IPS-20b (cell line): ENCODE measurements at regions not wholly inside any gene's neighbourhood (a gene's known extent, or its start where the extent isn't known, plus 50 kb on each side); places are given as distances from the start of the nearest gene placed in this dataset.
A peak's percentile ranks its signal among the peaks of the same experiment; 100 is the strongest.

ENCODE experiments used
- H3K27ac ChIP-seq: one replicate; pipeline ENCODE4 v1.5.1; 2013; ENCODE audit warnings: low read length
- H3K27me3 ChIP-seq: 2 replicates; pipeline ENCODE4 v1.6.1; 2013; ENCODE audit warnings: mild to moderate bottlenecking, low read length, inconsistent platforms; ENCODE audit not compliant: insufficient read depth
- H3K36me3 ChIP-seq: 2 replicates; pipeline ENCODE4 v1.6.1; 2013; ENCODE audit warnings: low read depth, mild to moderate bottlenecking, inconsistent platforms, low read length, moderate library complexity; ENCODE audit not compliant: insufficient read depth
- H3K4me1 ChIP-seq: 2 replicates; pipeline ENCODE4 v1.6.1; 2013; ENCODE audit warnings: mild to moderate bottlenecking, control low read depth, inconsistent platforms, low read length, moderate library complexity; ENCODE audit not compliant: insufficient read depth
- H3K4me3 ChIP-seq: 2 replicates; pipeline ENCODE4 v1.5.1; 2013; ENCODE audit warnings: mild to moderate bottlenecking, low read length, inconsistent platforms
- H3K9ac ChIP-seq: 2 replicates; pipeline ENCODE4 v1.6.1; 2013; ENCODE audit warnings: low read depth, mild to moderate bottlenecking, inconsistent platforms, low read length, moderate library complexity
- H3K9me3 ChIP-seq: 2 replicates; pipeline ENCODE4 v1.6.1; 2013; ENCODE audit warnings: mild to moderate bottlenecking, low read depth, low read length, inconsistent platforms; ENCODE audit not compliant: insufficient read depth

GRCh38 chr3:27779176-27779575 lies 57.1 kb upstream of the EOMES start:
- no peaks in the 10 kb centered on the region for H3K27me3 ChIP-seq
- no peaks in the 10 kb centered on the region for H3K4me1 ChIP-seq

DNA sequence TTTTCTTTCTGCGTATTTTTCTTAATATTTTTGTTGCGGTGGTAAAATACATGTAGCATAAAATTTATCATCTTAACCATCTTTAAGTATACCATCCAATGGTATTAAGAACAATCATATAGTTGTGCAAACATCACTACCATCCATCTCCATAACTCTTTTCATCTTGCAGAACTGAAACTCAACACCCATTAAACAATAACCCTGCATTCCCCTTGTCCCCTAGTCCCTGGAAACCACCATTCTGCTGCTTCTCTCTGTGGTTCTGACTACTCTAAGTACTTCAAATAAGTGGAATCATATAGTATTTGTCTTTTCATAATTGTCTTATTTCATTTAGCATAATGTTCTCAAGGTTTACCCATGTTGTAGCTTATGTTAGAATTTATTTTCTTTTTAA lies 67.3 kb upstream of the EOMES start:
- Histone ChIP-seq H3K9me3 (no peaks in the 10 kb centered on the region), H3K36me3 (no peaks in the 10 kb centered on the region), H3K27ac (no peak overlapping the region), H3K4me1 (no peaks in the 10 kb centered on the region), H3K4me3 (no peak overlapping the region), H3K9ac (no peak overlapping the region), H3K27me3 (no peaks in the 10 kb centered on the region; the same call in 1 of the 2 replicates)

More at GRCh38 chr3:27779176-27779575, 57.1 kb upstream of the EOMES start:
- H3K4me3 ChIP-seq = no peak overlapping the region
- no peak overlapping the region for H3K9ac ChIP-seq
- no peak overlapping the region for H3K27ac ChIP-seq
- H3K36me3 ChIP-seq = no peaks in the 10 kb centered on the region
- H3K9me3 ChIP-seq = no peaks in the 10 kb centered on the region

GRCh38 chr3:27791956-27792355 lies 69.8 kb upstream of the EOMES start:
- Histone ChIP-seq H3K27me3 (no peaks in the 10 kb centered on the region; the same call in 1 of the 2 replicates), H3K9me3 (no peaks in the 10 kb centered on the region), H3K4me3 (no peak overlapping the region), H3K9ac (no peak overlapping the region), H3K36me3 (no peaks in the 10 kb centered on the region), H3K27ac (no peak overlapping the region), H3K4me1 (no peaks in the 10 kb centered on the region)

DNA sequence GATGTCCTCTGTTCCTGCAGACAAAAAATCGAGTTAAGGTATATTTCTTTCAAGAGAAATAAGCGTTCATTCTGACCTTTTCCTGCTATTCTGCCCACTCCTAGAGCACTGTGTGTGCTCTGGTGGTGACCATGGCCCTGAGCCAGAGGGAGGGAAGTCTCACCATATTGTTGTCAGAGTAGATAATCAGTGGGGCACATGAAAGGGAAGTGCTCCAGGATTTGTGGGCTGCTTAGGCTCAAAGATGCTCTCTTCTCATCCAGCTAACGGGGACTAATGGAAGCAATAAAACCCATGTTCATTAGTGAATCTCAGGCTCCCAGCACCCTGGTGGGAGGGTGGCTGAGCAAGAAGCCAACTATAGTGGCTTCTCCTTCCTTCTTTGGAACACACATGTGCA lies 70.7 kb upstream of the EOMES start:
- H3K4me3 ChIP-seq = no peak overlapping the region
- H3K36me3 ChIP-seq = no peaks in the 10 kb centered on the region
- no peaks in the 10 kb centered on the region; the same call in 1 of the 2 replicates for H3K27me3 ChIP-seq
- H3K9me3 ChIP-seq = no peaks in the 10 kb centered on the region
- H3K4me1 ChIP-seq = no peaks in the 10 kb centered on the region
- H3K9ac ChIP-seq = no peak overlapping the region
- H3K27ac ChIP-seq = no peak overlapping the region

DNA sequence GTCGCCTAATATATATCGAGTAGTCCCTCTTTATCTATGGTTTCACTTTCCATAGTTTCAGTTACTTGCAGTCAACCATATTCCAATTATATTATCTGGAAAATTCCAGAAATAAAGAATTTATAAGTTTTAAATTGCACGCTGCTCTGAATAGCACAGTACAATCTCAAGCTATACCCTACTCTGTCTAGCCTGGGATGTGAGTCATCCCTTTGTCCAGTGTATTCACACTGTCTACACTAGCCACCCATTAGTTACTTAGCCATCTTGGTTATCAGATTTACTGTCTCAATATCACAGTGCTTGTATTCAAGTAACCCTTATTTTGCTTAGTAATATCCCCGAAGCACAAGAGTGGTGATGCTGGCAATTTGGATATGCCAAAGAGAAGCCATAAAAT lies 72.1 kb upstream of the EOMES start:
- H3K4me1 ChIP-seq = no peaks in the 10 kb centered on the region
- no peaks in the 10 kb centered on the region for H3K36me3 ChIP-seq
- no peaks in the 10 kb centered on the region; the same call in 1 of the 2 replicates for H3K27me3 ChIP-seq
- no peak overlapping the region for H3K9ac ChIP-seq
- H3K4me3 ChIP-seq = no peak overlapping the region
- H3K27ac ChIP-seq = no peak overlapping the region
- H3K9me3 ChIP-seq = no peaks in the 10 kb centered on the region

GRCh38 chr3:27796365-27796875 lies 74.3 kb upstream of the EOMES start:
- no peak overlapping the region for H3K9ac ChIP-seq
- H3K9me3 ChIP-seq = no peaks in the 10 kb centered on the region
- H3K4me1 ChIP-seq = no peaks in the 10 kb centered on the region
- H3K27me3 ChIP-seq = no peaks in the 10 kb centered on the region; the same call in 1 of the 2 replicates
- H3K27ac ChIP-seq = no peak overlapping the region
- H3K4me3 ChIP-seq = no peak overlapping the region
- no peaks in the 10 kb centered on the region for H3K36me3 ChIP-seq

GRCh38 chr3:27797773-27798172 lies 75.7 kb upstream of the EOMES start:
- no peaks in the 10 kb centered on the region for H3K36me3 ChIP-seq
- no peak overlapping the region for H3K4me3 ChIP-seq

DNA sequence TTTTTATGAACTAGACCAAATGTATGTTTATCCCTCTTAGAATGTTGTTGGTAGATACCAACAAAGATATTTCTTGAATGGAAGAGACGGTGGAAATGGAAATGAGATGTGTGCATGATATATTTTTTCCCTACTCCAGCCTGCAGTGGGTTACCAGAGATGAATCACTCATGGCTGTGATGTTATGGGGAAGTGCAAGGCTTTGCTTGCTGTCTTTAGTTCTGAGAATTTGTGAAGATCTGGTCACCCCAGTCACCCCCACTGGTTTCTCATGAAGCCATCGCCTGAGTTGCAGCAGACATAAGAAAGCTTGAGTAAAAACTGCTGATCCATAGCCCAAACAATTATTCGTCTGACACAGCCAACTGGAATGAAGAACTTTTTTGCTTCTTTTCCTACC lies 78.1 kb upstream of the EOMES start:
- no peaks in the 10 kb centered on the region for H3K9me3 ChIP-seq
- no peaks in the 10 kb centered on the region for H3K4me1 ChIP-seq
- H3K4me3 ChIP-seq = no peak overlapping the region
- H3K27me3 ChIP-seq = no peaks in the 10 kb centered on the region
- no peak overlapping the region for H3K27ac ChIP-seq
- no peak overlapping the region for H3K9ac ChIP-seq
- no peaks in the 10 kb centered on the region for H3K36me3 ChIP-seq

More at GRCh38 chr3:27797773-27798172, 75.7 kb upstream of the EOMES start:
- Histone ChIP-seq H3K9me3 (no peaks in the 10 kb centered on the region), H3K27ac (no peak overlapping the region), H3K9ac (no peak overlapping the region), H3K27me3 (no peaks in the 10 kb centered on the region), H3K4me1 (no peaks in the 10 kb centered on the region)

GRCh38 chr3:27802425-27802824 lies 80.3 kb upstream of the EOMES start:
- H3K9ac ChIP-seq = no peak overlapping the region
- no peak overlapping the region for H3K27ac ChIP-seq
- no peak overlapping the region for H3K4me3 ChIP-seq
- no peaks in the 10 kb centered on the region for H3K27me3 ChIP-seq
- H3K4me1 ChIP-seq = no peaks in the 10 kb centered on the region
- no peaks in the 10 kb centered on the region for H3K9me3 ChIP-seq
- no peaks in the 10 kb centered on the region for H3K36me3 ChIP-seq

DNA sequence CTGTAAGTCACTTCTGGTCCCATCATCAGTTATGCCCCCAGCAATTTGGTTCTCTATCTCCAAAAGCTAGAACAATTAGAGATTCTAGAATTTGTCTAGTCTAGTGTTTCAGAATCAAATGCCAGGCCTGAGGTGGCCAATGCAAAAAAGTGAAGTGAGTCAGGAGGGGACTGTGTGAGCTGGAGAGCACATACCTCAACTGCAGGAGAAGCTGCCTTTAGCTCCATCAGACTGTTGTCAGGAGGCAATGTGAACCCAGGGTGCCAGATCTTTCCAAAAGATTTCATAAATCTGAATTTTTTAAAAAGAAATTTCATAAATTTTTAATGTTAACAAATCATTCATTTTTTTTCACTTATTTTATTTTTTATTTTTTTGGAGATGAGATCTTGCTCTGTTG lies 80.7 kb upstream of the EOMES start:
- H3K9ac ChIP-seq = no peak overlapping the region
- H3K4me3 ChIP-seq = no peak overlapping the region
- no peaks in the 10 kb centered on the region for H3K27me3 ChIP-seq
- no peaks in the 10 kb centered on the region for H3K4me1 ChIP-seq
- no peaks in the 10 kb centered on the region for H3K36me3 ChIP-seq
- H3K9me3 ChIP-seq = no peaks in the 10 kb centered on the region
- no peak overlapping the region for H3K27ac ChIP-seq

DNA sequence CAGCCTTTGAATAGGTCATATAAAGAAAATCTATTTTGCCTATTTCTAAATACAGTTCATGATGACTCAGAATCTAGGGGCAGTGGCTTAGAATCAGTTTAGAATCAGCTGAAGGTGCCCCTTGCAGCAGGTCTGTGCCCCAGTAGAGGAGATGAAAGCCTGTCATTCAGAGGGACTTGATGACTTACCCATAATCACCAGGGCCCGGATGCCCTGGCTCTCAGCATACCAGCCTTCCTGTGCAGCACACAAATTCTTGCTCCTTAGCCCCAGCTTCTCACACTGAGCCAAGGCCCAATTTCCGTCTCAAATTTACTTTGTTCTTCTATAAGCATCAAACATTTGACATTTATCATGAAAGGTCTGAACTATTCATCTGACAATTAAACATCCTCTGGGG lies 83.2 kb upstream of the EOMES start:
- Histone ChIP-seq H3K4me1 (no peaks in the 10 kb centered on the region), H3K9me3 (no peaks in the 10 kb centered on the region), H3K27me3 (no peaks in the 10 kb centered on the region), H3K9ac (no peak overlapping the region), H3K27ac (no peak overlapping the region), H3K36me3 (no peaks in the 10 kb centered on the region), H3K4me3 (no peak overlapping the region)

DNA sequence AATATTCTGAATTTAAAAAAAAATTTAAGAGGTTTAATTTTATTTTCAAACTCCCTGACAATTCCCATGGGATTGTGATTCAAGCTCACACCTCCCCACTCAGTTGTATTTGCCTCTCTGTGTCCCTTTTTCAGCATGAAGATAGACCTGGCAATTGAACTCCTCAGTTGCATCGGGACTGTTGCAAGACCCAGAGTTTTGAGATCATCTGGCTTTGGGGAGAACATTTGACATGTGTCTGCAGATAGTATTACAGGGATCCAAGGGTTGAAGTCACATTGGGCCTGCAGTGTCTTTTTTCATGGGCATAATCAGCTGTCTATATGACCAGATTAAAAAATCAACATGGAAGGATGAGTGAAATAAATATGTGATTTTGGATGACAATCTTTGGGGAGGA lies 91.1 kb upstream of the EOMES start:
- no peak overlapping the region for H3K27ac ChIP-seq
- peaks cover 11% of the 10 kb centered on the region; the same call in 1 of the 2 replicates for H3K4me1 ChIP-seq
- no peaks in the 10 kb centered on the region for H3K9me3 ChIP-seq
- no peaks in the 10 kb centered on the region for H3K27me3 ChIP-seq
- H3K9ac ChIP-seq = no peak overlapping the region
- H3K36me3 ChIP-seq = no peaks in the 10 kb centered on the region
- 0 out of 2 replicates have a peak overlapping the region, but pooled peaks have one; percentile 3 for H3K4me3 ChIP-seq
